ENCODE measurements at regions not wholly inside any gene's neighbourhood (a gene's known extent, or its start where the extent isn't known, plus 50 kb on each side); places are given as distances from the start of the nearest gene placed in this dataset.
"Not testable (repeated sequence)": the region's sequence is repeated elsewhere in the genome, so short reads cannot be mapped to it uniquely, and the experiment has no call there.

- no peak overlapping the region for H2AFZ ChIP-seq (ENCODE audit: low read length)
- no peaks in the 10 kb centered on the region for H3K79me2 ChIP-seq (ENCODE audit: control insufficient read depth, insufficient read depth, low read length)
- H3K9ac ChIP-seq (ENCODE audit: insufficient read depth, low read length) = no peak overlapping the region
- H3K27me3 ChIP-seq (ENCODE audit: control insufficient read depth, insufficient read depth, low read length) = no peaks in the 10 kb centered on the region
- H3K4me1 ChIP-seq (ENCODE audit: control insufficient read depth, extremely low read depth, insufficient read depth, low read length) = no peaks in the 10 kb centered on the region
- no peak overlapping the region for H3K27ac ChIP-seq (ENCODE audit: insufficient read depth, low read length)
- H3K4me2 ChIP-seq (ENCODE audit: extremely low read depth, insufficient read depth, low read length) = no peak overlapping the region
- no peak for DNase-seq (ENCODE audit: low read depth in 2 of 2)
- no peaks in the 10 kb centered on the region for H3K9me3 ChIP-seq (ENCODE audit: control insufficient read depth, insufficient read depth, low read depth, low read length)
- TF ChIP-seq EZH2 (IDR thresholded peaks at IDR 0.05; ENCODE audit: low read length, missing control alignments) (no peak), CTCF (conservative IDR thresholded peaks at IDR 0.05 in 1 of 2, IDR thresholded peaks at IDR 0.05 in 1 of 2; ENCODE audit: low read depth in 1 of 2, low read length in 2 of 2) (no peak)
- H3K4me3 ChIP-seq (replicated peaks in 1 of 4; ENCODE audit: control extremely low read depth in 1 of 4, insufficient read depth in 1 of 4, low read depth in 3 of 4, low read length in 4 of 4) = no peak overlapping the region
- H3K36me3 ChIP-seq (ENCODE audit: control insufficient read depth, insufficient read depth, low read length) = no peaks in the 10 kb centered on the region
- no peaks in the 10 kb centered on the region for H4K20me1 ChIP-seq (ENCODE audit: control insufficient read depth, extremely low read depth, insufficient read depth, low read length)
Measured at GRCh38 chrX:3540105-3540504, 173.3 kb downstream of the PRKX start.

- DNase-seq (ENCODE audit: low read depth in 2 of 2) = no peak
- H2AFZ ChIP-seq (ENCODE audit: low read length) = no peak overlapping the region
- no peaks in the 10 kb centered on the region for H4K20me1 ChIP-seq (ENCODE audit: control insufficient read depth, extremely low read depth, insufficient read depth, low read length)
- TF ChIP-seq EZH2 (IDR thresholded peaks at IDR 0.05; ENCODE audit: low read length, missing control alignments) = no peak
- no peak for TF ChIP-seq CTCF (conservative IDR thresholded peaks at IDR 0.05 in 1 of 2, IDR thresholded peaks at IDR 0.05 in 1 of 2; ENCODE audit: low read depth in 1 of 2, low read length in 2 of 2)
- no peaks in the 10 kb centered on the region for H3K4me1 ChIP-seq (ENCODE audit: control insufficient read depth, extremely low read depth, insufficient read depth, low read length)
- no peaks in the 10 kb centered on the region for H3K27me3 ChIP-seq (ENCODE audit: control insufficient read depth, insufficient read depth, low read length)
- H3K9me3 ChIP-seq (ENCODE audit: control insufficient read depth, insufficient read depth, low read depth, low read length) = no peaks in the 10 kb centered on the region
- H3K27ac ChIP-seq (ENCODE audit: insufficient read depth, low read length) = no peak overlapping the region
- no peaks in the 10 kb centered on the region for H3K79me2 ChIP-seq (ENCODE audit: control insufficient read depth, insufficient read depth, low read length)
- H3K4me3 ChIP-seq (replicated peaks in 1 of 4; ENCODE audit: control extremely low read depth in 1 of 4, insufficient read depth in 1 of 4, low read depth in 3 of 4, low read length in 4 of 4) = no peak overlapping the region
- no peaks in the 10 kb centered on the region for H3K36me3 ChIP-seq (ENCODE audit: control insufficient read depth, insufficient read depth, low read length)
- no peak overlapping the region for H3K9ac ChIP-seq (ENCODE audit: insufficient read depth, low read length)
- H3K4me2 ChIP-seq (ENCODE audit: extremely low read depth, insufficient read depth, low read length) = no peak overlapping the region
Measured at GRCh38 chrX:3532581-3533085, 180.8 kb downstream of the PRKX start.

- DNase-seq (ENCODE audit: low read depth in 2 of 2); H2AFZ ChIP-seq (ENCODE audit: low read length); H3K36me3 ChIP-seq (ENCODE audit: control insufficient read depth, insufficient read depth, low read length); H3K27me3 ChIP-seq (ENCODE audit: control insufficient read depth, insufficient read depth, low read length); H3K4me3 ChIP-seq (replicated peaks in 1 of 4; ENCODE audit: control extremely low read depth in 1 of 4, insufficient read depth in 1 of 4, low read depth in 3 of 4, low read length in 4 of 4); H4K20me1 ChIP-seq (ENCODE audit: control insufficient read depth, extremely low read depth, insufficient read depth, low read length); H3K27ac ChIP-seq (ENCODE audit: insufficient read depth, low read length); H3K9me3 ChIP-seq (ENCODE audit: control insufficient read depth, insufficient read depth, low read depth, low read length); H3K4me2 ChIP-seq (ENCODE audit: extremely low read depth, insufficient read depth, low read length); H3K4me1 ChIP-seq (ENCODE audit: control insufficient read depth, extremely low read depth, insufficient read depth, low read length); H3K9ac ChIP-seq (ENCODE audit: insufficient read depth, low read length); H3K79me2 ChIP-seq (ENCODE audit: control insufficient read depth, insufficient read depth, low read length): not testable (repeated sequence)
Measured at GRCh38 chrX:3531435-3531834, 182.0 kb downstream of the PRKX start.

Data from fibroblast of lung (primary cell).